GM18517 (cell line): ENCODE measurements at regions not wholly inside any gene's neighbourhood (a gene's known extent, or its start where the extent isn't known, plus 50 kb on each side); places are given as distances from the start of the nearest gene placed in this dataset.

ENCODE experiments used
- ATAC-seq: cut with Tn5 transposase; IDR thresholded peaks from one replicate; pipeline ENCODE4 v1.9.1; 2021; ENCODE audit warnings: mild to moderate bottlenecking, moderate library complexity; ENCODE audit not compliant: unreplicated experiment

- ATAC-seq: no peak
These were observed 92.2 kb downstream of the UNC5CL start for GRCh38 chr6:40946738-40947301.

- no peak for ATAC-seq
These were observed 101.5 kb downstream of the UNC5CL start for GRCh38 chr6:40937491-40937890.

- no peak for ATAC-seq
These were observed 102.2 kb downstream of the UNC5CL start for GRCh38 chr6:40936818-40937251.

- no peak for ATAC-seq
These were observed 105.2 kb downstream of the UNC5CL start for GRCh38 chr6:40933864-40934263.

GRCh38 chr6:40932953-40933352, 106.1 kb downstream of the UNC5CL start:
- ATAC-seq: no peak

GRCh38 chr6:40932366-40932765, 106.7 kb downstream of the UNC5CL start:
- ATAC-seq: no peak

- ATAC-seq: no peak
These were observed 107.1 kb downstream of the UNC5CL start for GRCh38 chr6:40931931-40932330.

- ATAC-seq: no peak
These were observed 108.5 kb downstream of the UNC5CL start for GRCh38 chr6:40930555-40930954.

GRCh38 chr6:40930045-40930444, 109.0 kb downstream of the UNC5CL start:
- ATAC-seq: no peak

- no peak for ATAC-seq
These were observed 109.8 kb downstream of the UNC5CL start for GRCh38 chr6:40929176-40929575.

GRCh38 chr6:40928763-40929162, 110.3 kb downstream of the UNC5CL start:
- ATAC-seq: no peak

- ATAC-seq: no peak
These were observed 110.7 kb downstream of the UNC5CL start for GRCh38 chr6:40928307-40928706.

- no peak for ATAC-seq
These were observed 113.7 kb downstream of the UNC5CL start for GRCh38 chr6:40925341-40925740.

GRCh38 chr6:40924839-40925238, 114.2 kb downstream of the UNC5CL start:
- ATAC-seq: no peak

GRCh38 chr6:40923880-40924279, 115.1 kb downstream of the UNC5CL start:
- ATAC-seq: no peak

GRCh38 chr6:40923326-40923725, 115.7 kb downstream of the UNC5CL start:
- ATAC-seq: no peak

GRCh38 chr6:40922281-40922680, 116.7 kb downstream of the UNC5CL start:
- ATAC-seq: no peak

GRCh38 chr6:40918040-40918651, 120.9 kb downstream of the UNC5CL start:
- ATAC-seq: no peak

- no peak for ATAC-seq
These were observed 121.4 kb downstream of the UNC5CL start for GRCh38 chr6:40917603-40918002.

GRCh38 chr6:40916845-40917244, 122.2 kb downstream of the UNC5CL start:
- no peak for ATAC-seq

- ATAC-seq: no peak
These were observed 123.9 kb downstream of the UNC5CL start for GRCh38 chr6:40915165-40915564.

- ATAC-seq: no peak
These were observed 125.0 kb downstream of the UNC5CL start for GRCh38 chr6:40914005-40914404.
